ENCODE measurements at regions not wholly inside any gene's neighbourhood (a gene's known extent, or its start where the extent isn't known, plus 50 kb on each side); places are given as distances from the start of the nearest gene placed in this dataset.

DNA sequence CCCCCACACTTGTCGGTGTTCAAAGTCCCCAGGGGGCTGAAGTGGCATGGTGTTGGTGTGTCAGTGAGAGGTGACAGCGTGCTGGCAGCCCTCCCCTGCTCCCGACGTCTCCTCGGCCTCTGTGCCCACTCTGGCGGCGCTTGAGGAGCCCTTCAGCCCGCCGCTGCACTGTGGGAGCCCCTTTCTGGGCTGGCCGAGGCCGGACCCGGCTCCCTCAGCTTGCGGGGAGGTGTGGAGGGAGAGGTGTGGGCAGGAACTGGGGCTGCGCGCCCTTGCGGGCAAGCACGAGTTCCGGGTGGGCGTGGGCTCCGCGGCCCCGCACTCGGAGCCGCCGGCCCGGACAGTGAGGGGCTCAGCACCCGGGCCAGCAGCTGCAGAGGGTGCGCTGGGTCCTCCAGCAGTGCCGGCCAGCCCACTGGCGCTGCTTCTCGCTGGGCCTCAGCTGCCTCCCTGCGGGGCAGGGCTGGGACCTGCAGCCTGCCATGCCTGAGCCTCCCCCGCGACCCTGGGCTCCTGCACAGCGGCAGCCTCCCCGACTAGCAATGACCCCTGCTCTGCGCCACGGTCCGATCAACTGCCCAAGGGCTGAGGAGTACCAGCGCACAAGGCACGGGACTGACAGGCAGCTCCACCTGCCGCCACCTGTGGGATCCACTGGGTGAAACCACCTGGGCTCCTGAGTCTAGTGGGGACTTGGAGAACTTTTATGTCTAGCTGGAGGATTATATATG, 224.1 kb upstream of the RIOK2 start:
- no peaks in the 10 kb centered on the region for H3K36me3 ChIP-seq (ENCODE audit: control insufficient read depth, insufficient read depth, low read length)
- no peaks in the 10 kb centered on the region for H3K9me3 ChIP-seq (ENCODE audit: control insufficient read depth, insufficient read depth, low read depth, low read length)
- no peak overlapping the region for H3K27ac ChIP-seq (ENCODE audit: low read length)
- ChIA-PET CTCF (no interaction called here), POLR2A (no interaction called here)
- TF ChIP-seq TCF7L2 (IDR thresholded peaks at IDR 0.05; ENCODE audit: low read depth, low read length) (no peak), POLR2AphosphoS5 (IDR thresholded peaks at IDR 0.05; ENCODE audit: low read depth, low read length) (no peak), SIN3A (IDR thresholded peaks at IDR 0.05; ENCODE audit: borderline replicate concordance, insufficient read depth, low read depth, low read length) (no peak)
- TF ChIP-seq, protein P1, sequence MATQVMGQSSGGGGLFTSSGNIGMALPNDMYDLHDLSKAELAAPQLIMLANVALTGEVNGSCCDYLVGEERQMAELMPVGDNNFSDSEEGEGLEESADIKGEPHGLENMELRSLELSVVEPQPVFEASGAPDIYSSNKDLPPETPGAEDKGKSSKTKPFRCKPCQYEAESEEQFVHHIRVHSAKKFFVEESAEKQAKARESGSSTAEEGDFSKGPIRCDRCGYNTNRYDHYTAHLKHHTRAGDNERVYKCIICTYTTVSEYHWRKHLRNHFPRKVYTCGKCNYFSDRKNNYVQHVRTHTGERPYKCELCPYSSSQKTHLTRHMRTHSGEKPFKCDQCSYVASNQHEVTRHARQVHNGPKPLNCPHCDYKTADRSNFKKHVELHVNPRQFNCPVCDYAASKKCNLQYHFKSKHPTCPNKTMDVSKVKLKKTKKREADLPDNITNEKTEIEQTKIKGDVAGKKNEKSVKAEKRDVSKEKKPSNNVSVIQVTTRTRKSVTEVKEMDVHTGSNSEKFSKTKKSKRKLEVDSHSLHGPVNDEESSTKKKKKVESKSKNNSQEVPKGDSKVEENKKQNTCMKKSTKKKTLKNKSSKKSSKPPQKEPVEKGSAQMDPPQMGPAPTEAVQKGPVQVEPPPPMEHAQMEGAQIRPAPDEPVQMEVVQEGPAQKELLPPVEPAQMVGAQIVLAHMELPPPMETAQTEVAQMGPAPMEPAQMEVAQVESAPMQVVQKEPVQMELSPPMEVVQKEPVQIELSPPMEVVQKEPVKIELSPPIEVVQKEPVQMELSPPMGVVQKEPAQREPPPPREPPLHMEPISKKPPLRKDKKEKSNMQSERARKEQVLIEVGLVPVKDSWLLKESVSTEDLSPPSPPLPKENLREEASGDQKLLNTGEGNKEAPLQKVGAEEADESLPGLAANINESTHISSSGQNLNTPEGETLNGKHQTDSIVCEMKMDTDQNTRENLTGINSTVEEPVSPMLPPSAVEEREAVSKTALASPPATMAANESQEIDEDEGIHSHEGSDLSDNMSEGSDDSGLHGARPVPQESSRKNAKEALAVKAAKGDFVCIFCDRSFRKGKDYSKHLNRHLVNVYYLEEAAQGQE (IDR thresholded peaks at IDR 0.05; ENCODE audit: insufficient read depth in 1 of 2, low read depth in 2 of 2, low read length in 1 of 2), result no peak
- TF ChIP-seq, protein P2, sequence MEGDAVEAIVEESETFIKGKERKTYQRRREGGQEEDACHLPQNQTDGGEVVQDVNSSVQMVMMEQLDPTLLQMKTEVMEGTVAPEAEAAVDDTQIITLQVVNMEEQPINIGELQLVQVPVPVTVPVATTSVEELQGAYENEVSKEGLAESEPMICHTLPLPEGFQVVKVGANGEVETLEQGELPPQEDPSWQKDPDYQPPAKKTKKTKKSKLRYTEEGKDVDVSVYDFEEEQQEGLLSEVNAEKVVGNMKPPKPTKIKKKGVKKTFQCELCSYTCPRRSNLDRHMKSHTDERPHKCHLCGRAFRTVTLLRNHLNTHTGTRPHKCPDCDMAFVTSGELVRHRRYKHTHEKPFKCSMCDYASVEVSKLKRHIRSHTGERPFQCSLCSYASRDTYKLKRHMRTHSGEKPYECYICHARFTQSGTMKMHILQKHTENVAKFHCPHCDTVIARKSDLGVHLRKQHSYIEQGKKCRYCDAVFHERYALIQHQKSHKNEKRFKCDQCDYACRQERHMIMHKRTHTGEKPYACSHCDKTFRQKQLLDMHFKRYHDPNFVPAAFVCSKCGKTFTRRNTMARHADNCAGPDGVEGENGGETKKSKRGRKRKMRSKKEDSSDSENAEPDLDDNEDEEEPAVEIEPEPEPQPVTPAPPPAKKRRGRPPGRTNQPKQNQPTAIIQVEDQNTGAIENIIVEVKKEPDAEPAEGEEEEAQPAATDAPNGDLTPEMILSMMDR (IDR thresholded peaks at IDR 0.05), result no peak
- ATAC-seq (no peak), DNase-seq (ENCODE audit: low read depth, low spot score) (no peak)
- no TSS peak for BruUV-seq (replicated peaks)
- H3K27me3 ChIP-seq (ENCODE audit: control insufficient read depth, insufficient read depth, low read length), result peaks cover 2% of the 10 kb centered on the region; the same call in 1 of the 2 replicates
- in situ Hi-C loops (cut with HindIII; ENCODE audit: low pct_unique_long_range_greater_than_20kb, low sequenced_read_pairs), result no loop called here
- intact Hi-C loops (cut with micrococcal nuclease; ENCODE audit: unreplicated experiment), result no loop called here
- H3K4me3 ChIP-seq (ENCODE audit: low read depth in 2 of 2, low read length in 2 of 2), result no peak overlapping the region
- no peaks in the 10 kb centered on the region for H3K4me1 ChIP-seq (ENCODE audit: control insufficient read depth, insufficient read depth, low read length)

DNA sequence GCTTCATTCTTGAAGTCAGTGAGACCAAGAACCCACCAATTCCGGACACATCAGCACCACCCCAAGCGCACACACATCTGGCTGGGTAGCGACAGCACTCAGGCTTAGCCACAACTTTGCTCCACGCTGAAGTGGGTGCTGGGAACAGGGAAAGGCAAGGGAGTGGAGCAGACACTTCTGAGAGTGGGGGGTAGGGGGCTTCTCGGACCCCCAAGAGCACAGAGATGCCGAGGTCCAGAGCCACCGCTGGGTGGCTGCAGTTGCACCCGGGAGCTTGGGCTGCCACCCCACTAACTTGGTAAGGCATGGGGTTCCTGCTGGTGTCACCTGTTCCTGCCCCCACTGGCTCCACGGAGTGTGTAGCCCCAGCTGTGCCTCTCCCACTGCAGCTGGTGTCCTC, 225.3 kb upstream of the RIOK2 start:
- ChIA-PET CTCF (no interaction called here), POLR2A (no interaction called here)
- intact Hi-C loops (cut with micrococcal nuclease; ENCODE audit: unreplicated experiment) (no loop called here), in situ Hi-C loops (cut with HindIII; ENCODE audit: low pct_unique_long_range_greater_than_20kb, low sequenced_read_pairs) (no loop called here)
- Histone ChIP-seq H3K27ac (ENCODE audit: low read length) (no peak overlapping the region), H3K4me3 (ENCODE audit: low read depth in 2 of 2, low read length in 2 of 2) (no peak overlapping the region), H3K4me1 (ENCODE audit: control insufficient read depth, insufficient read depth, low read length) (no peaks in the 10 kb centered on the region), H3K36me3 (ENCODE audit: control insufficient read depth, insufficient read depth, low read length) (no peaks in the 10 kb centered on the region), H3K27me3 (ENCODE audit: control insufficient read depth, insufficient read depth, low read length) (peaks cover 2% of the 10 kb centered on the region; the same call in 1 of the 2 replicates), H3K9me3 (ENCODE audit: control insufficient read depth, insufficient read depth, low read depth, low read length) (no peaks in the 10 kb centered on the region)
- no TSS peak for BruUV-seq (replicated peaks)
- no peak for ATAC-seq
- TF ChIP-seq TCF7L2 (IDR thresholded peaks at IDR 0.05; ENCODE audit: low read depth, low read length), result no peak
- TF ChIP-seq SIN3A (IDR thresholded peaks at IDR 0.05; ENCODE audit: borderline replicate concordance, insufficient read depth, low read depth, low read length), result no peak
- DNase-seq (ENCODE audit: low read depth, low spot score), result no peak

DNA sequence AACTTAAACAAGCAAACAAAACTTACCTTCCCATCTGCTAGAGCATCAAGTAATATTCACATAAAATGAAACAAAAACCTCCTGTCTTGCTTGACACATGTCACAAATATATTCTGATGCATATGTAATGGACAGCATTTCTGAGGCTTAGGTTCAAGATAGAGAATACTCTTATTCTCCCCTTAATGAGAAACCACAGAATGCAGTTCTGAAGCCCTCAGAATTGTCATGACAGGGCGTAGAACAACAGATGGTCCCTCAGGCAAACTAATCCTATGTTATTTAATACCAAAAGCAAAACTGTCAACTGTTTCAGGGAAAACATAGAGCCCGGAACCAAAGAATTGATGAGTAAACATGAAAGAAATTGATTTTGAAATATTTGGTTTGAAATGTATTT, 229.9 kb upstream of the RIOK2 start:
- in situ Hi-C loops (cut with HindIII; ENCODE audit: low pct_unique_long_range_greater_than_20kb, low sequenced_read_pairs), result no loop called here
- peaks cover 2% of the 10 kb centered on the region; the same call in 1 of the 2 replicates for H3K27me3 ChIP-seq (ENCODE audit: control insufficient read depth, insufficient read depth, low read length)
- TF ChIP-seq, protein P1 (IDR thresholded peaks at IDR 0.05; ENCODE audit: insufficient read depth in 1 of 2, low read depth in 2 of 2, low read length in 1 of 2), result no peak
- TF ChIP-seq SIN3A (IDR thresholded peaks at IDR 0.05; ENCODE audit: borderline replicate concordance, insufficient read depth, low read depth, low read length) (no peak), POLR2AphosphoS5 (IDR thresholded peaks at IDR 0.05; ENCODE audit: low read depth, low read length) (no peak), TCF7L2 (IDR thresholded peaks at IDR 0.05; ENCODE audit: low read depth, low read length) (no peak)
- TF ChIP-seq, protein P2 (IDR thresholded peaks at IDR 0.05), result no peak
- no TSS peak for BruUV-seq (replicated peaks)
- no peak overlapping the region for H3K4me3 ChIP-seq (ENCODE audit: low read depth in 2 of 2, low read length in 2 of 2)
- no peaks in the 10 kb centered on the region for H3K36me3 ChIP-seq (ENCODE audit: control insufficient read depth, insufficient read depth, low read length)
- no peak overlapping the region for H3K27ac ChIP-seq (ENCODE audit: low read length)
- DNase-seq (ENCODE audit: low read depth, low spot score) (no peak), ATAC-seq (no peak)
- CTCF ChIA-PET, result interaction anchor here (0.6 kb wide), 1 partner anchor 457 kb away, joined by 3 read pairs; no protein-coding TSS in a partner anchor
- POLR2A ChIA-PET, result no interaction called here
- no peaks in the 10 kb centered on the region for H3K9me3 ChIP-seq (ENCODE audit: control insufficient read depth, insufficient read depth, low read depth, low read length)
- no peaks in the 10 kb centered on the region for H3K4me1 ChIP-seq (ENCODE audit: control insufficient read depth, insufficient read depth, low read length)
- intact Hi-C loops (cut with micrococcal nuclease; ENCODE audit: unreplicated experiment), result no loop called here
